HG02938 (cell line): ENCODE measurements at regions not wholly inside any gene's neighbourhood (a gene's known extent, or its start where the extent isn't known, plus 50 kb on each side); places are given as distances from the start of the nearest gene placed in this dataset.
"Not testable (repeated sequence)": the region's sequence is repeated elsewhere in the genome, so short reads cannot be mapped to it uniquely, and the experiment has no call there.

Experiments
- ATAC-seq: cut with Tn5 transposase; IDR thresholded peaks from one replicate; pipeline ENCODE4 v1.9.1; 2021; ENCODE audit warnings: mild to moderate bottlenecking, moderate library complexity; ENCODE audit not compliant: unreplicated experiment

- no peak for ATAC-seq
These were observed 179.2 kb upstream of the PROK2 start for GRCh38 chr3:71964170-71964569.

GRCh38 chr3:71962561-71963240, 177.8 kb upstream of the PROK2 start:
- ATAC-seq, result no peak

DNA sequence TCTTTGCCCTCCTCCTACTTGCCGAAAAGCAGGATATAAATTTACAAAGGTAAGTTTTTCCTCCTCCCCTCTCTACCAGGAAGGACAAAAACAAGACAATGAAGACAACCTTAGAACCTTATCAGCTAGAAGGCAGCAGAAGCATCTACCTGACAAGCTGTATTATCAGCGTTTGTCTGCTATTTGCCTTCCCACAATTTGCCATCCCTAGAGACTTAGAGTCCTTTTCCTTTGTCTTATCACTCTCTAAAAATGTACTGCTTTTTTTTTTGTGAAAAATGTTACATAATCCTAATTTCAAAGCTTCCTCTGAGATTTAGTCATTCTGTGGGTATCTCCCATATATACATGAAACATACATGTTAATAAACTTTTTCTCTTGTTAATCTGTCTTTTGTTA, 176.9 kb upstream of the PROK2 start:
- no peak for ATAC-seq

- no peak for ATAC-seq
These were observed 176.4 kb upstream of the PROK2 start for GRCh38 chr3:71961378-71961777.

GRCh38 chr3:71958533-71958932, 173.6 kb upstream of the PROK2 start:
- ATAC-seq, result no peak

DNA sequence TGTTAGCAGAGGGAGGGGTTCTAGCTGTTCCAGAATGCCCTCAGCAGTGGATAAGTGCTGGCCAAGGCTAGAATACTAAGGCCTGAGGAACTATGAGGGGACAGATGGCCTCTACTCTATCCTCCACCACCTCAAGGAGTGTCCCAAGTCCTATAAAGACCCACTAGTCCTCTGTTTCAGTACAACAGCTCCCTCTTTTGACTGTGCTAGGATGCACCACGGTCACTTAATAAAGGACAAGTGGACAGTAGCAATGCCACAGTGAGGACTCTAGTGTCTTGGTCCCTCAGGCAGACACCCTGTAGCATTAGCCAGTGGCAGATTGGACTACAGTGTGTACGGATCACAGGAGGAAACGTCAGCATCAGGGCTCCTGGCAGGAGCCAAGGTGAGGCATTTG, 171.8 kb upstream of the PROK2 start:
- no peak for ATAC-seq

DNA sequence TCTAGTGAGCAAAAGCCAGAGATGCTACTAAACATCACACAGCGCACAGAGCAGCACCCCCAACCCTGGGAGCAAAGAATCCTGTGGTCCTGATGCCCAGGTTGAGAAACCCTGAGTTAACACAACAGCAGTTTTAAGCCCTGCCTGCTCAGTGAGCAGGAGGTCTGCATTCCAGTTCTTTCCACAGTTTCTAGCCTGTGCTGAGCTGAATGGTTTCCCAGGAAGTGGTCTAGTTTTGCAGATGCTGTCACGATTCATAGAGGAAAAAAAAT, 171.1 kb upstream of the PROK2 start:
- no peak for ATAC-seq

DNA sequence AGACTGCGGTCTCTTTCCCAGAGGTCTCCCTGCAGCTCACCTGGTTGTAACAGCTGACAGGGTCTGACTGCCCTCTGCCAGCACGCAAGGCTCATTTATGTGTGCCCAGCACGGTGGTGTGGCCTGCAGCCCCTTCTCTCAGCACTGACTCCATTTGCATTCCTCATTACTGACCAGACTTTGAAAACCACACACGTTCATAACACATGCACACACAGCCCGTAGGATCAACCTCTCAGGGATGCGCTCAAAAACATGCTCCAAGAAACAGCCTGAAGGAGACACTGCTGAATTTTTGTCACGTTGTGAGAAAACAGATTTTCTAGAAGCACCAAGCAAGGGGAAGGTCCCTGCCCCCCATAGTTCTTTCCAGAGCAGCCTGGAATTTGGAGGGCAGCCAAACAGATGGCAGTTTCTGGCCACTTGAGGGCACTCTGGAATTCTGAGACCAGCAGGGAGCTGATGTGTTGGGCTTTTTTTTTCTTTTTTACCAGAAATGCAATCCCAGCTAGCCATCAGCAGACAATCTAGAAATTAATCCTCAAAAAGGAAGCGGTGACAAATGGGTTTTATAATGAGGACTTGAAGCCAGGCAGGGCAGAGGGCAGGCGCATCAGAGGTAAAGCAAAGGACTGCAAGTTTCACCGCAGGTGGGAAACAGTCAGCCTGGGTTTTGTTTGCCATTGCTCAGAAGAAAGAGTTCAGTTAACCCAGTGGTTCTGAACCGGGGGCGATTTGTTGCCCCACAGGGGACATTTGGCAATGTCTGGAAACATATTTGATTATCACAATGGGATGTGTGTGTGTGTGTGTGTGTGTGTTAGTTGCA, 170.5 kb upstream of the PROK2 start:
- ATAC-seq, result no peak

DNA sequence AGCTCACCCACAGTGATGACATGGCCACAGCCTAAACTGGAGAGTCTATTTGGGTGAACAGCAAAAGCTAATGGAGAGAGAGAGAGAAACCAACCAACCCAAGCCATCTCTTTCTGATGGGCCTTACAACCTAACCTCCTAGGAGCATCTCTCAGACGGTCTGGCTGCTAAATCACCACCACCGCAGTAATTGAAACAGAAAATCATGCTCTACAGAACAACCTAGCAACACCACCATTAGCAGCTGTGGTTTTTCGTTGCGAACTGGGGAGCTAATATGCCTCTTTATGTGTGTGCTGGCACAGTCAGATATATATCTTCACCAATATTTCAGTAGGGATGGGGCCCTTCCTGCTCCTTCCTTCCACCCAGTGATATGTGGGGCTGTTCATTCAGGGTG, 166.9 kb upstream of the PROK2 start:
- no peak for ATAC-seq

DNA sequence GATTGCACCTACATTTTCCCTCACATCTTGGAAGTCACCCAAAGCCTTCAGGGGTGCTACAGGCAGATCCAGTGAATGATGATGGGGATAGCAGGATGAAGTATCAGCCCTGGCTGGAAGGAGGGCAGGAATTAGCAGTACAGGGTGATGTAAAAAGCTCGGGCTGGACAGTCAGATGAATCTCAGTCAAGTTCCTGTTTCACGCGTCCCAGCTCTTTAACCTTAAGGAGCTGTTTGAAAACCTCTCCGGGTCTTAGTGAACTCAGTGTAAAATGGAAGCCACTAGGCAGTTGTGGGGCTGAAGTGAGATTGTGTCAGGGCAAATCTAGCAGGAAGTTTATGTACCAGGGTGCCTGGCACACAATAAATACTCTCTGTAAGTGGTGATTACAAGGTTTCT, 166.4 kb upstream of the PROK2 start:
- no peak for ATAC-seq

- ATAC-seq, result no peak
These were observed 164.5 kb upstream of the PROK2 start for GRCh38 chr3:71949442-71949841.

GRCh38 chr3:71944482-71945065, 159.6 kb upstream of the PROK2 start:
- ATAC-seq, result no peak

DNA sequence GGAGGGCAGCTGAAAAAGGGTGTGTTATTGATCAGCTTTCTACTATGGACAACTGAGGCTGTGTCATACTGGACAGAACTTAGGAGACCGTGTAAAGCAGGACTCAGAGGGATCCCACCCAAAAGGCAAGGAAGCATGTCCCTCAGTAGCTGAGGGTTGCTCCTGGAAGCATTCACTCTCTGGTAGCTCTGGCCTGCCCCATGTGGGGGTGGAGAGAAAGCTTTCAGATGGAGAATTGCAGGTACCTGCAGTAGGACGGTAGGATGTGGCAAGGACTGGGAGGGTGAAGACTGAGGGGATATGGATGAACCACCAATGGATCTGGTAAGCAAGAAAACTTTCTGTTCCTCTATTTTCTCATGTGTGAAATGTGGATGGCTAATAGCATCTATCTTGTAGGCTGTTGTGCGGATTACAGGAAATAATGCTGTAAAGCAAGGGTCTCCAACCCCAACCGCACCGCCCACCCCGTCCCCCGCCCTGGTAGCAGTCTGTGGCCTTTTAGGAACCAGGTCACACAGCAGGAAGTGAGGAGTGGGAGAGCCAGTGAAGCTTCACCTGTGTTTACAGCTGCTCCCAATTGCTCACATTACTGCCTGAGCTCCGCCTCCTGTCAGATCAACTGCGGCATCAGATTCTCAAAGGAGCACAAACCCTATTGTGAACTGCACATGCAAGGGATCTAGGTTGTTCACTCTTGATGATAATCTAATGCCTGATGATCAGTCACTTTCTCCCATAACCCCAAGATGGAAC, 157.7 kb upstream of the PROK2 start:
- no peak for ATAC-seq

GRCh38 chr3:71940486-71940885, 155.5 kb upstream of the PROK2 start:
- no peak for ATAC-seq

DNA sequence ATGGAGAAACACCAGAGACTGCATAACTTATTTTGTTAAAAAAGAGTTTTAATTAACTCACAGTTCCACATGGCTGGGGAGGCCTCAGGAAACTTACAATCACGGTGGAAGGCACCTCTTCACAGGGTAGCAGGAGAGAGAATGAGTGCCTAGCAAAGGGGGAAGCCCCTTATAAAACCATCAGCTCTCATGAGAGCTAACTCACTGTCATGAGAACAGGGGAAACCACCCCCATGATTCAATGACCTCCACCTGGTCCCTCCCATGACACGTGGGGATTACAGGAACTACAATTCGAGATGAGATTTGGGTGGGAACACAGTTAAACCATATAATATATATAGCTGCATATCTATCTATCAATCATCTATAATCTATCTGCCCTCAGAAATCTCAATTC, 153.1 kb upstream of the PROK2 start:
- not testable (repeated sequence) for ATAC-seq

DNA sequence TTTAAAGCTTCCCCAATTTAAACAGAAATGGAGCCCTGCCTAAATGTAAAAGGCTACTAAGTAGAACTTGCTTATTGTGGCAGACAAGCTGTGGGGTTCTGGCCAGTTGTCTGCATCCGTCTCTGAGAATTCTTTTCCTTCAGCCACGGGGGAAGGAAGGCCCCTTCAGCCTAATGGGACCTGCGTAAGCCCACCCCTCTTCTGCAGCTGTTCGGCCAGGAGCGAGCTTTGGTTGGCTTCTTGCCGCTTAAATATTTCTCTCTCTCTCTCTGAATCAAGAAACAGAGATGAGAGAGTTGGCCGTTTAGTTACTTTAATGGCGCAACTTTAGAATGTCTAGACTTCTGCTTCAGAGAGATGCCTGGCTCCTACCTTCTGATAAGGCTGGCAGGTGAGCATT, 151.7 kb upstream of the PROK2 start:
- ATAC-seq, result no peak

- no peak for ATAC-seq
These were observed 149.7 kb upstream of the PROK2 start for GRCh38 chr3:71934520-71935270.

DNA sequence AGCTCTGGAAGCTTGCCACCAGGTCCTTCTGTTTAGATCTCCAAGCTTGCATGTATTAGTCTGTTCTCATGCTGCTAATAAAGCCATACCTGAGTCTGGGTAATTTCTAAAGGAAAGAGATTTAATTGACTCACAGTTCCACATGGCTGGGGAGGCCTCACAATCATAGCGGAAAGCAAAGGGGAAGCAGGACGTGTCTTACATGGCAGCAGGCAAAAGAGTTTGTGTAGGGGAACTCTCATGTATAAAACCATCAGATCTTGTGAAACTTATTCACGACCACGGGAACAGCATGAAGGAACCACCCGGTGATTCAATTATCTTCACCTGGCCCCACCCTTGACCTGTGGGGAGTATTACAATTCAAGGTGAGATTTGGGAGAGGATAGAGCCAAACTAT, 147.0 kb upstream of the PROK2 start:
- no peak for ATAC-seq

- ATAC-seq, result no peak
These were observed 145.4 kb upstream of the PROK2 start for GRCh38 chr3:71930056-71930991.

- no peak for ATAC-seq
These were observed 143.3 kb upstream of the PROK2 start for GRCh38 chr3:71928212-71928611.
